Psoas muscle (tissue), 7 donors: ENCODE measurements at regions not wholly inside any gene's neighbourhood (a gene's known extent, or its start where the extent isn't known, plus 50 kb on each side); places are given as distances from the start of the nearest gene placed in this dataset.

Experiments used
- ATAC-seq, 4 donors: fragments of 200-7000 bp; cut with Tn5 transposase; one replicate each; pipeline ENCODE4 v1.9.1; 2020; ENCODE audit warnings: moderate library complexity in 3 of 4, mild to moderate bottlenecking in 2 of 4
- DNase-seq, 2 donors: peaks; one replicate each; pipeline ENCODE4 v3.0.0-alpha.2; 2020
- H3K27ac ChIP-seq: fragments of 200-600 bp; one replicate; pipeline ENCODE4 v1.8.0; 2022
- H3K27me3 ChIP-seq, 3 donors: fragments of 200-600 bp in 1 of 3; one replicate each; pipeline versions ENCODE4 v1.6.1 to v1.8.0; 2013 to 2022; ENCODE audit warnings: low read length in 2 of 3, mild to moderate bottlenecking in 2 of 3, moderate library complexity in 1 of 3; ENCODE audit not compliant: insufficient read depth in 3 of 3
- H3K36me3 ChIP-seq, 2 donors: fragments of 200-600 bp in 1 of 2; one replicate each; pipeline versions ENCODE4 v1.6.1 to v1.8.0; 2013 to 2022; ENCODE audit warnings: low read depth in 1 of 2, mild to moderate bottlenecking in 1 of 2, moderate library complexity in 1 of 2; ENCODE audit not compliant: insufficient read depth in 1 of 2
- H3K4me1 ChIP-seq: fragments of 200-600 bp; one replicate; pipeline ENCODE4 v1.8.0; 2022
- H3K4me3 ChIP-seq: fragments of 200-600 bp; one replicate; pipeline ENCODE4 v1.8.0; 2022; ENCODE audit warnings: mild to moderate bottlenecking
- H3K9me3 ChIP-seq: fragments of 200-600 bp; one replicate; pipeline ENCODE4 v1.8.0; 2022
- CTCF ChIP-seq: fragments of 200-600 bp; IDR thresholded peaks from one replicate; pipeline ENCODE4 v1.8.0; 2022; ENCODE audit warnings: antibody characterized with exemption
- WGBS, 3 donors: extraction: QIAGEN DNeasy Blood & Tissue Kit; methylation state at CpG; one replicate each; pipeline versions ENCODE4 v1.1.6 to v1.1.7; 2013; 5-methylcytosine and 5-hydroxymethylcytosine counted together
- intact Hi-C, 2 donors: fragments of 100-400 bp; cut with DNase I; formaldehyde crosslinking; loops; one replicate each; pipeline versions ENCODE4 v1.11.0 to v1.14.2; 2022
- donor health status: healthy with polysubstance abuse.
- donor health status: DM: no; HTN: no; CAD: no; lungs with moderate emphysema.
- donor health status: Bipolar disorder and iron deficiency.
- donor health status: healthy.
- donor health status: DM: yes; HTN: yes; CAD: no.
- donor health status: DM: no; HTN: no; CAD: no.
- donor health status: DM: yes; HTN: yes; CAD: no.

DNA sequence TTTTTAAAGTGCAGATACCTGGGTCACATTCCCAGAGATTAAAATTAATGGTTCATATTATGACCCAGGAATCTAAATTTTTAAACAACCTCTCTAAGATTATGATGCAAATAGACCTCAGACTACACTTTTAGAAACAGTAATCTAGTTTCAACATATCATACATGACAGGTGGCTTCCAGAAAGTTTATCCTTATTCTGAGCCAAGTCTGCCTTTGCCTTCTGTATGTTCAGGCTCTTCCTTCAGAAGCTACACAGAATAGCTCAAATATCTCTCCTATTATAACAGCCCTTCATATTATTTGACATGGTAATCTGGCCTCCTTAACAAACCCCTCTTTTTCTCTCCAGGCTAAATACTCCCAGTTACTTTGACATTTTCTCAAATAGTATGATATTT is 101.9 kb downstream of the FZD1 start:
- Histone ChIP-seq H3K36me3 (no peaks in the 10 kb centered on the region), H3K27ac (no peak overlapping the region), H3K4me1 (no peaks in the 10 kb centered on the region), H3K27me3 (no peaks in the 10 kb centered on the region), H3K9me3 (no peaks in the 10 kb centered on the region), H3K4me3 (no peak overlapping the region)
- no peak for TF ChIP-seq CTCF
- DNase-seq (no peak), ATAC-seq (no peak)
- intact Hi-C loops = no loop called here

- DNase-seq (no peak), ATAC-seq (no peak)
- H3K27ac ChIP-seq = no peak overlapping the region
- H3K4me1 ChIP-seq = no peaks in the 10 kb centered on the region
- no peaks in the 10 kb centered on the region for H3K36me3 ChIP-seq
- intact Hi-C loops = no loop called here
- H3K27me3 ChIP-seq = no peaks in the 10 kb centered on the region
- no peaks in the 10 kb centered on the region for H3K9me3 ChIP-seq
- TF ChIP-seq CTCF = no peak
- 62 to 68% (median 64%) methylated on average over 6 of the region's 6 CpGs for WGBS, 3 donors
- no peak overlapping the region for H3K4me3 ChIP-seq
Measured at GRCh38 chr7:91367812-91368578, 103.8 kb downstream of the FZD1 start.

GRCh38 chr7:91372323-91372722 is 108.1 kb downstream of the FZD1 start:
- Histone ChIP-seq H3K36me3 (no peaks in the 10 kb centered on the region), H3K27me3 (no peaks in the 10 kb centered on the region), H3K4me3 (no peak overlapping the region), H3K4me1 (no peaks in the 10 kb centered on the region), H3K9me3 (no peaks in the 10 kb centered on the region), H3K27ac (no peak overlapping the region)
- TF ChIP-seq CTCF = no peak
- no peak for DNase-seq
- no peak for ATAC-seq
- WGBS, 3 donors = 82 to 90% (median 84%) methylated on average over 3 of the region's 3 CpGs
- intact Hi-C loops = no loop called here

DNA sequence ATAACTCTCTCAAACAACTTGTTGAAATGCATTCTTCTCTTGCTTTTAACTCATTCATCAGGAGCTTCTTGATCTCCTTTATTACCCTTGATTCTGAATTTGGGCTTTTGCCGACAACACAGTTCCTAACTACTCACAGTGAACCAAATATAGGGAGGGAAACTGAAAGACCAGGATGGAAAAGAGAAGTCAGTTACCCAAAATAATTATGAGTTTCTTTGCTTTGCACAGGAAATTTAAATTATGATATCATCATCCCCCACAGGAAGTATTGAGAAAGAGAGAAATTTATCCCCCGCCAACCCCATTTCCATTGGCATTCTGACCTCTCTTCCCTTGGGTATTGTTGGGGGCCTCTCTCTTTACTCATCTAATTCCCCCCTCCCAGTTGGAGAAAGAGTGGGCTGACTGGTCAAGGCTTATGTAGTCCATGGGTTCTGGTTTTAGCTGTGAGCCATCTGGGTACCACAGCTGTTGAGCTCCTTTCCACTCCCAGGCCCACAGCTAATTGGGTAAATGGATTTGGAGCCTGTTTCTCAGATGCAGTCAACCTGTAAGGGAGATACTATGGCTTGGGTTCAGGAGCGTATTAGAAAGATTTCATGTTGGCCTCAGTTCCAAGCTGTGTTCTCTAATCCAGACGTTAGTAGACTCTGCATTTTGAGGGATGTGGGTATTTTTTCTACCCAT is 109.0 kb downstream of the FZD1 start:
- no peak for ATAC-seq
- no peak overlapping the region for H3K27ac ChIP-seq

More for the DNA sequence above, 109.0 kb downstream of the FZD1 start:
- DNase-seq = no peak
- H3K4me1 ChIP-seq = no peaks in the 10 kb centered on the region
- H3K9me3 ChIP-seq = no peaks in the 10 kb centered on the region
- H3K27me3 ChIP-seq = no peaks in the 10 kb centered on the region
- intact Hi-C loops = no loop called here
- no peaks in the 10 kb centered on the region for H3K36me3 ChIP-seq
- no peak overlapping the region for H3K4me3 ChIP-seq
- no peak for TF ChIP-seq CTCF
- 46 to 67% (median 52%) methylated on average over 4 of the region's 4 CpGs for WGBS, 3 donors
